Stimulated activated CD4-positive, alpha-beta T cell treated with anti-CD3 and anti-CD28 coated beads, TNF-alpha, amount 100 ng/mL, for 24 hours (primary cell): ENCODE measurements at regions not wholly inside any gene's neighbourhood (a gene's known extent, or its start where the extent isn't known, plus 50 kb on each side); places are given as distances from the start of the nearest gene placed in this dataset.
"Not testable (repeated sequence)": the region's sequence is repeated elsewhere in the genome, so short reads cannot be mapped to it uniquely, and the experiment has no call there.

Experiments
- DNase-seq, 3 experiments: peaks; one replicate each; pipeline ENCODE4 v3.0.0-alpha.2; 2020; ENCODE audit warnings: low read depth in 3 of 3

DNA sequence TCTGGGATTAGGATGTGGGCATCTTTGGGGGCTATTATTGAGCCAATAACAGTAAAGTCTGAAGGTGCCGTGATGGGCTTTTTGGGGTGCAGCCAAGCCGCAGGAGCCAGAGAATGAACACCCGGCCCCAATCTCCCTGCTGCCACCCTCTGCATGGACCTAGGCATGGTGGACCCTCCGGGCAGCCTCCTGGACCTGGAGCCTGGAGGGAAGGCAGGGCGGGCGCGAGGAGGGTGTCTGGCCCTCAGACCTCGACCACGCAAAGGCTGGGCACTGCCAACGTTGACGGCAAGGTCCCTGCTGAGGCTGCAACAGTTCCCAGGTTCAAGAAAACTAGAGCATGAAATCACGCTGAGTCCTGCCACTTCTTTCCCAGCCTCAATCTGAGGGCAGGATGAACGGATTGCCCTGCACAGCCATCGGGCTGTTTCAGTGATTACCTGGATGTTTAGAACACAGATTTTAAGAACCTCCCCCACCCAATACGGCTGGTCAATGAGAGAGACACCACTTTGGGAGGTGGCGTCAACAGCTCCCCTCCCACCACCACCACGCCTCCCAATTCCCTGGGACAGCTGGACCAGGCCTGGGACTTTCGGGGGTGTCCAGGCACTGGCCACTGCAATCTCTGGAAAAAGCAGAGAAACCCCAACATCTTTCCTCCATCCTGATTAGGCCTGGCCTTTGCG is 147.4 kb downstream of the NPIPB11 start:
- not testable (repeated sequence) for DNase-seq

DNA sequence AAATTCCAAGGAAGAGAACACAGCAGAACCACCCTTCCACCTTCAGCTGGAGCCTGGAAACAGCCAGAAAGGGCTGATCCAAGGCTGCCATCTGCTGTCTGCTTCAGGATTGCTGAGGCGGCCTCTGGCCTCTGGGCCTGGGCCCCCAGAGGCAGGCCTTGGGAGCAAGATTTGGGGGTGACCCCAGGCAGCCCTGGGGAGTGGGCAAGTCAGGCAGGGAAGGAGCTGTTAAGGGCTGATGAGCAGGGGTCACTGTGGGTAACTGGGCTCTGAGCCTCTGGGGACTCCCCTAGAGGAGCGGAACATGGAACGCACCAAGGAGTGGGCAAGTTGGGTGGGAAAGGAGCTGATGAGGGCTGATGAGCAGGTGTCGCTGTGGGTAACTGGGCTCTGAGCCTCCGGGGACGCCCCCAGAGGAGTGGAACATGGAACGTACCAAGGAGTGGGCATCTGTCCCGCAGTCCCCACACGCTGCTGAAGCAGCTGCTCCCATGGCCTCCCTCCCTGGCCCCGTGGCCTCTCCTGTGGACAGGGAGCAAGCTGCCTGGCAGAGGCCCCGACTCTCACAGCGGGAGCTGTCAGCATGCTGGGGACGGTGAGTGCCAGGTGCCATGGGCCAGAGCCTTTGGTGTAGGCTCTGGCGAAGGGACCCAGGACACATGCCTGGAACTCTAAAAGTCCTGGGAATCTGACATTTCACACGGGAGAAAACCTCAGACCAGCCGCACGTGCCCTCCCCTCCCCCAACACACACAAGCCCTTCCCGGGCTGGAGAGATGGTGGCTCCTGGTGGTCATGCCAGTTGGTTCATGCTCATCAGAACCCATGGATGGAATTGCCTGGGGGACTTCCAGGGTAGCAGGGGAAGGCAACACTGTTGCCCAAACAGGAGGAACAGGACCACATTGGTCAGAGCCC is 148.8 kb downstream of the NPIPB11 start:
- not testable (repeated sequence) for DNase-seq

DNA sequence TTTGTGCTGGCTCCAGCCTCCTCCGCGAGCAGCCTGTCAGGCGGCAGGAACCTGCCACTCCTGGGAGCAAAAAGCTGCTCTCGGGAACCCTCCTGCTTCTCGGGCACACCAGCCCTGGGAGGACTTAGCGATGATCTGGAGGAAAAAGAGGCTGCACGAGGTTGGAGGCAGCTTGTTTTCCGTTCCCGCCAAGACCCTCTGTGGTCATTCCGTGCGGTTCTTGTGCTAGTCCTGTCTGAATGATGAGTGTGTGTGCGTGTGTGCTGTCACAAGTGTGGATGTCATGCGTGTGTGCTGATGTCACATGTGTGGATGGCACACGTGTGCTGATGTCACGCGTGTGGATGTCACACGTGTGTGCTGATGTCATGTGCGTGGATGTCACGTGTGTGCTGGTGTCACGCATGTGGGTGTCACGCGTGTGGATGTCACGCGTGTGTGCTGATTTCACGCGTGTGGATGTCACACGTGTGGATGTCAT is 150.0 kb downstream of the NPIPB11 start:
- no peak for DNase-seq

DNA sequence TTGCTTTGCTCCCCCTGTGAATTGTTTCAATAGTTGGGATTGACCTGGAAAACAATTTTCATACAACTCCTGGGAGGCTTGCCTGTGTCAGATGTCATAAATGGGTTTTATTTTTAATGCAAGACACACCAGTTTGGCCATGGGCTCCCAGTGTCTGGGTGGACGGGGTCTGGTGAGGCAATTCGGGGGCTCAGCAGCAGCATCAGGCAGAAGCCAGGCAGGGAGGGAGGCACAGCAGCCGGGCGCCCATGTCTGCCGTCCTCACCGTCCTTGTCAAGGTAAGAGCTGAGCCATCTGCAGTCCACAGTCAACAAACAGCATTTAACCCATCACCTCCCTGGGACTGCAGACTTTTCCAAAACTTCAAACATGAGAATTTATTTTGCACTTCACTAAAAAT is 150.6 kb downstream of the NPIPB11 start:
- DNase-seq = not testable (repeated sequence)

DNA sequence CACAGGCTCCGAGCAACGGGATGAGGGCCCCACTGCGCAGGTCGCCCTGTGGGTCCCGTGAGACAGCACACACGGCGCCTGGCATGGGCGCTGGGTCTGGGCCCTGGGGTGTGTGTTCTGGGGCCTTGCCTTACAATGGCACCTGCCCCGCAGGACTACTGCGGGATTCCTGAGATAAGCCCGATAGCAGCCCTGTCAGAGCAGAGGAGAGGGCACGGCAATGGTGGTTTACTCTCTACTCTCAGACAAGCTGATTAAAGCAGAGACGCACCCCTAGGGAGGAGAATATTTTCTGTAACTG is 151.1 kb downstream of the NPIPB11 start:
- not testable (repeated sequence) for DNase-seq

DNA sequence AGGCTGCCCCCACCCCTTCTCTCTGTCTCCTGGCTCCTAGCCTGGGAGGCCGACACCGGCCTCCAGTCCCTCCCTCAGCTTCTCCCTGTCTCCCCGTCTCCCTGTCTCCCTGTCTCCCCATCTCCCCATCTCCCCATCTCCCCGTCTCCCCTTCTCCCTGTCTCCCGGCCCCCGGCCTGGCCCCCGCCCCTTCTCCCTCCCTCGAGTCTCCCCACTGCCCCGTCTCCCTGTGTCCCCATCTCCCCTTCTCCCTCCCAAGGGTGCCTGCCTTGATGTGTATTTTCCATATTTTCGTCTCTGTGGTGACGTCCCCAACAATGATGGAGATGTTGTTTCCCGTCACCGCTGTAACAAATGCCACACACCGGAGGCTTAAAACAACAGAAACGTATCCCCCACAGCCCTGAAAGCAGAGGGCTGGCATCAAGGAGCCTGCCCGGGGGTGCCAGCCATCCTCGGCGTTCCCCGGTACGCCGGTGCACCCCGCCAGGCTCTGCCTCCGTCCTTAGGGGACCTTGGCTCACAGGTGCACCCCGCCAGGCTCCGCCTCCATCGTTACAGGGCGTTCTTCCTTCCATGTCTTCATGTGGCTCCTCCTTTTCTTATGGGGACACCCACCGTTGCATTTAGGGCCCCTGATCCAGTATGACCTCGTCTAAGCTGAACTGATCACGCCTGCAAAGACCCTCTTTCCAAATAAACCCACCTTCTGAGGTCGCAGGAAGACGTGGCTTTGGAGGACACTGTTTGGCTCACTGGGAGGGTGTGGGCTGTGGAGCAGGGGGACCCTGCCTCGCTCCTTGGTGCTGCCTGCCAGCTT is 151.6 kb downstream of the NPIPB11 start:
- DNase-seq = no peak

DNA sequence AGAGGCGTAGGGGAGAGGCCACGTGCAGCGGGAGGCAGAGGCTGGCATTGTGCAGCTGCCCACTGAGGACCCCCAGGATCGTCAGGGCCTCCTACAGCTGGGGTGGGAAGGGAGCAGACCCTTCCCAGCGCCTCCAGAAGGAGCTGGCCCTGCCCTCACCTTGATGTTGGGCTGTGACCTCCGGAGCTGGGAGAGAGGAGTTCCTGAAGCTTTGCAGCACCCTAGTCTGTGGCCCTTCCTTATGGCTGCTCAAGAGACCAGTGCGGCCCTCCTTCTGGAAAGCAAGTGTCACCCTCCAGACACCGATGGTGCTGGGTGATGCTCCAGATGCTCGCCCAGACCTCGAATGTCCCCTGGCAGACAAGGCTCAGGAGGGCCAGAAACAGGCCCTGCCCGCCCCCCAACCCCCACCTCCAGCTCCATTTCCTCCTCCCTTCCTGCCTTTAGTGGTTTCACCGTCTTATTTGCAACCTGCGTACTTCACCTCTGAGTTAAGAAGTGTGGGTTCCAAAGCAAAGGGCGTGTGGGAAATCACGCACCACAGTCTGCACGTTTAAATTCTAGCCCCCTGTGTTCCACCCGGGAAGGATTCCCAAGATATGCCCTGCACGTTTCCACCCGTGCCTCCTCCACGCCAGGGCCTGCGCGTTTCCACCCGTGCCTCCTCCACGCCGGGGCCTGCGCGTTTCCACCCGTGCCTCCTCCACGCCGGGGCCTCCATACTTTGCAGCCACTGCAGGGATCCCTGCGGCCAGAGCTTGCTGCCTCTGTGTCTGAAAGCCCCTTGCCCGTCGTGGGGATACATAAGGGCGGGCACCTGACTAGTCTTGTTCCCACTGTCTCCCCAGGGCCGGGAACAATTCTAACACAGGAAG is 152.6 kb downstream of the NPIPB11 start:
- not testable (repeated sequence) for DNase-seq

DNA sequence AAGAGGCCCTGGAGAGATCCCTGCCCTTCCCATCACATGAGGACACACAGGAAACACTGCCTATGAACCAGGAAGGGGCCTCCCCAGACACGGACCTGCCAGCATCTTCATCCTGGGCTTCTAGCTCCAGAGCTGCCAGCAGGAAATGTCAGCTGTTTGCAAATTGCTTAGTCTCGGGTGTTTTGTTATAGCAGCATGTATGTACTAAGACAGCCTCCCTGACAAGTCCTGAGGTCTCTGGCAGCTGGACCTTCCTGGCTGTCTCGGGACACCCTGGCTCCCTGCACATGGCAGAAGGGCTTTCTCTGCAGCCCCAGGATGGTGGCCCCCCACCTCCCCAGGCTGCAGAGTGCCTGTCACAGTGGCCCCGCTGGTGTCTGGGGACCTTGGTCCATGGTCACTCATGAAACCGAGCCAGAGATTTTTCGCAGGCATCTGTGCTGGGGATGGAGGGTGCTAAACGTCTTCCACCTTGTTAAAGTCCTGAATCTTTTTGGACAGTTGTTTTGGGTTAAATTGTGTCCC is 153.4 kb downstream of the NPIPB11 start:
- not testable (repeated sequence) for DNase-seq

DNA sequence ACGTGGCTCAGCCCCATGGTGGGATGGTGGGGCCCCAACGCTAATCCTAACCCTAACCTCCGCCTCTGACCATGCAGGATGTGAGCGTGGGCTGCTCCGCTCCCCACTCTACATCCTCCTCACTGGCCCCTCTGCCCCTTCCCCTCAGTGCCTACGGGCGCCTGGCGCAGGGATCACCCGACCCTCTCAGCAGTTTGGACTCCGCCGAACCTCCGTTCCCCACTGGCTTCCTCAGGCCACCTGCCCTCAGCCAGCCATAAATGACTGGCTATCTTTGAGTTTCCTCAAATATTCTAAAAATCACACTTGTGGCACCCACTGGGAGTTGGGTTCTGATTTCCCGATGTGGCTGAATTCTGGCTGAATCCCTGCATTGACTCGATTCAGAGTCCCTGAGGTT is 154.2 kb downstream of the NPIPB11 start:
- not testable (repeated sequence) for DNase-seq

DNA sequence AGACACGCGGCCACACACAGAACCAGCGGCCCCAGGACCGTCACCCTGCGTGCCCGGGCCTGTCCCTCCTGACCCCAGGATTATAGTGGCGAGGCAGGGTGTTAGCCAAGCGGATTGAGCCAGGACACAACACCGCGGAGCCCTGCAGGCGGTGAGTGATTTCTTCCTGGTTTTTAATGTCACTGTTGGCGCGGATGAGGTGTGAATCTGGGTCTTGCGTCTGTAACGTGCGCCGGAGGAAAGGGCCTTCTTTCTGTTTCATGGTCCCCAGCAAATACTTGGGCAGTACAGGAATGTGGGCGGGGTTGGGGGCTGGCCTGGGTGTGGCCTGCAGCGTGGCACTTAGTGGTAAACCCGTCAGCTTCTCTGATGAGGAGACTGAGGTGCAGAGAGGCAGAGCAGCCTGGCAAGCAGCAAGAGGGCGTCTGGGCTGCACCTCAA is 154.9 kb downstream of the NPIPB11 start:
- DNase-seq = not testable (repeated sequence)

DNA sequence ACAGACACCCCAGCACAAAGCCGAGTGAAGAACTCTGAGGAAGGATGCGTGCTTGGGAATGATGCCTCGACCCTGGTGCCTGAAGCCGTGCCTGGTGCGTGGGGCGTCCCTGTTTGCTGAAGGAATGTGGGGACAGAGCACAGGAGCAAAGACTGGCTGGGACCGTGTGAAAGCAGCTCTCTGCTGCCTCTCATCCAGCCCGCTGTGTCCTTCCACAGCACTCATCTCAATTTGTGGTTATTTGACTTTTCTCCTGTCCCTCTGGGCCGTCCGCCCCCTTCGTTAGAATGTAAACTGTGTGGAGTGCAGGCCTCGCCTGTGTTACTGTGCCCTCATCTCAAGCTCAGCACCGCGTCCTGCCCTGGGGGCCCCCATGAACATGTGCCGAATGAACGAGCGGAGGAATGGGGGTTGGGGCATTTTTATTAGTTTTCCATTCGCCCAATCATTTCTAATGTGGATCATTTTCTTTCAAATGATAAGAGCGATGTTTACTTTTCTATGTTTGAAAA is 155.5 kb downstream of the NPIPB11 start:
- not testable (repeated sequence) for DNase-seq

DNA sequence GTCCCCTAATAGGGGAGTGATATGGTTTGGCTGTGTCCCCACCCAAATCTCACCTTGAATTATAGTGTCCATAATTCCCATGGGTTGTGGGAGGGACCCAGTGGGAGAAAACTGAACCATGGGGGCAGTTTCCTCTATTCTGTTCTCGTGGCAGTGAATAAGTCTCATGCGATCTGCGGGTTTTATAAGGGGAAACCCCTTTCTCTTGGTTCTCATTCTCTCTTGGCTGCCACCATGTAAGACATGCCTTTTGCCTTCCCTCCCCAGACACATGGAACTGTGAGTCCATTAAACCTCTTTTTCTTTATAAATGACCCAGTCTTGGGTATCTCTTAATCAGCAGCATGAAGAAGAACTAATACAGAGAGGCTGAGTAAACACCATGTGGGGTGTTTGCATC is 156.0 kb downstream of the NPIPB11 start:
- not testable (repeated sequence) for DNase-seq

DNA sequence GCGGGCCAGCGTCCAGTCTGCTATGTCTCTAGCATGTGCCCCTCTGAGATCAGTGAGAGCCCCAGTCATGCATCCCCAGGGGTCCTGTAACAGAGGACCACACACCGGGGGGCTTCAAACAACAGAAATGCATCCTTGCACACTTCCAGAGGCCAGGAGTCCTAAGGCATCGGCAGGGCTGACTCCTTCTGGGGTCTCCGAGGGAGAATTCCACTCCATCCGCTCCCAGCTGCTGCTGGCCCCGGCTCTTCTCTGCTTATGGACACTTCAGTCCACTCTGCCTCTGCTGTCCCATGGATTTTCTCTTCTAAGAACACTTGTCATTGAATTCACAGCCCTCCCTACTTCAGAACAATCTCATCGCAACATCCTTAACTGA is 157.6 kb downstream of the NPIPB11 start:
- DNase-seq = not testable (repeated sequence)

DNA sequence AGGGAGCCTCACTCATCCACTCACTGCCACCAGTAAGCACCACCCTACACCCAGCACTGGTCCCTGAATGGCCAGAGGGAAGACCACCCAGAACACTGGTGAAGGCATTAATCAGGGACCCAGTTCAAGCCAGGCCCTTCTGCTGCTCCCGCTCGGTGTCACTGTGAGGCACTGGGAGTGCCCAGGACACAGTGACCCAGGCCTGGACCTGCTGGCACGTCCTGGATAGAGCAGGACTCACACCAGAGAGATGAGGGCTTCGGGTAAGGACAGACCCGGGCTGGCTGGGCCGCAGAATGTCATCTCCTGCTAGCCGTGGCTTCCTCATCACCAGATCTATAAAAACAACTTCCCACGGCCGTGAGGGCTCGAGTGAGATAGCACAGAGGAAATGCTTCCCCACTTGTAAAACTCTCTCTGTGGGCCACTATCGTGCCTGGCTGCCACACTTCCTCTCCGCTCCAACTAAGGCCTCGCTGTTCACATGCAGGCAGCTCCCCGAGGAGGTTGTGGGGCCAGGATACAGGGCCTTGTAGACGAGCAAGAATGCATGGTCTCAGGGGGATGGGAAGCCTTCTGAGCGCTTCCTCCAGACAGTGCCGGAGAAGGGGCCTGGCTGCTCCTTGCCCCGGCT is 158.1 kb downstream of the NPIPB11 start:
- not testable (repeated sequence) for DNase-seq

DNA sequence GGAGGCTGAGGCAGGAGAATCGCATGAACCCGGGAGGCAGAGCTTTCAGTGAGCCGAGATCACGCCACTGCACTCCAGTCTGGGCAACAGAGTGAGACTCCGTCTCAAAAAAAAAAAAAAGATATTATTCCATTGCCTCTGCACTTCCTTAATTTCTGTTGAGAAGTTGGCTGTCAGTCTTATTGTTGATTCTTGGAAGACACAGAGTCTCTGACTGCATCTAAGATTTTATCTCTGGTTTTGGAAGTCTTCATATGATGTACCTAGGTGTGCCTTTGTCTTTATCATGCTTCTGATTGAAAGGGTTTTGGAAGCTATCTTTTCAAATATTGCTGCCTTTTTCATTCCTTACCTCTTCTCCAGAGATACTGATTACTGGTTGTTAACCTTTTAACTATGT is 160.4 kb downstream of the NPIPB11 start:
- DNase-seq = not testable (repeated sequence)

DNA sequence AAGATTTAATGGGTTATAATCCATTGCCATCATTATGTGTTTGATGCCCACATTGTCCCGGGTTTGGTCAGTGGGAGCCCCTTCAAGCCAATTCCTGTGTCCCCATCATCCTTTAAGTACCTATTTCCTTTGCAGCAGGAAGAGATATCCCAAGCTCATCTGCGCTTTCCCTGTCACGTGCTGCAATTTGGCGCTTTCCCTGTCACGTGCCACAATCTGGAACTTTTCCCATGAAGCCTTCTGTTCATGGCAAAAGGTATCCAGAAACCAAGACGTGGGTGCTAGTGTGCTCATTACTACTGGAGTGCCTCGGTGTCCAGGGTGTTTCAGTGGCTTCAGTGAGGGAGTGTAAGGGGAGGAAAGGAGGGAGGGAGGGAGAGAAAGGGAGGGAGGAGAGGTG is 168.5 kb downstream of the NPIPB11 start:
- no peak for DNase-seq

DNA sequence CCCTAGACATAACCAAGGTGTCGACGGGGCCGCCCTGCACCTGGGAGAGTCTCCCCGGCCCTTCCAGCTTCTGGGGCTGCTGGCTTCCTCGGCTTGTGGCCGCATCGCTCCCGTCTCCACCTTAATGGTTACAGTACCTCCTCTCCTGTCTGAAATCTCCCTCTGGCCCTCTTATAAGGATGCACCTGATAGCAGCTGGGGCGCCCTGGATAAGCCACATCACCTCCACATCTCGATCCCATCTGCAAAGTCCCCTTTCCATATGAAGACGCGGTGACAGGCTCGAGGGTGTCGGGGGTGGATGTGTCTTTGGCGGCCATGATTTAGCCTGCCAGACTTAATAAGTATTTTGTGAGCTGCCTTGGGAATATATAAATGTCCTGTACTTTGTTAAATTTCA is 169.0 kb downstream of the NPIPB11 start:
- DNase-seq = not testable (repeated sequence)

DNA sequence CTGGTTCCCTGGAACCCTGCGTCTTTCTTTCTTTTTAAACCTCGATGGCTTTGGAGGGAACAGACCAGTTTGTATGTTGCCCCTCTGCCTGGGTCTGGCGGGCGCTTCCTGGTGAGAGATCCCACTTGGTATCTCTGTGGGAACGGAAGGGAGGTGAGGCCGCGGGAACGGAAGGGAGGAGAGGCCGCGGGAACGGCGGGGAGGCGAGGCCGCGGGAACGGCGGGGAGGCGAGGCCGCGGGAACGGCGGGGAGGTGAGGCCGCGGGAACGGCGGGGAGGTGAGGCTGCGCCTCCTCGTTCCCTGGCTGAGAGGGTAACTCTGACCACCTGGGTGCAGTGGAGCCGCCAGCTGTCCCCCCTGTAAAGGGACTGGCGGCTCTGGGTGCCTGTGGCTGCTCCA is 169.5 kb downstream of the NPIPB11 start:
- not testable (repeated sequence) for DNase-seq

DNA sequence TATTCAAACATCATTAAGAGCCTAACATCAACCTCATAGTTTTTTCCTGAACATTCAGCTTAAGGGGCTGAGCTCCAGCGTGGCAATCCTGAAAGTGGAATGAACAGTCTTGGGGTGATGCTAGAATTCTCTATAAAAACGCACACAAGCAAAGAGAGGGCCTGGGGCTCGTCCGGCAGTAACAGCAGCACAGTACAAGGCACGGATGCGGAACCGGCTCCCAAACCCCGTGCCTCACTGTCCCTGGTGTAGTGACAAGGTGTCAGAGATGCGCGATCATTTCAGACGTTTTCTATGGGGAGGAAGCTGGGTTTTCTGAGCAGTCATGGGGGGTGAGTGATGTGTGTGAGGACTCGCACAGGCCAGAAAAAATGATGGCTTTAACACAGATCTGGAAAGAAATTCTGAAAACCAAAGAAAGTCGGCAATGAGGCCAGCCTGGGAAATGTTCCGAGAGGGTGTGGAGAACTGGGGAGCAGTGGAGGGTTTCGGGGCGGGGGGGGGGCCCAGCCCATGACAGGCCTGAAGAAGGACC is 170.6 kb downstream of the NPIPB11 start:
- not testable (repeated sequence) for DNase-seq
